ENCODE measurements at regions not wholly inside any gene's neighbourhood (a gene's known extent, or its start where the extent isn't known, plus 50 kb on each side); places are given as distances from the start of the nearest gene placed in this dataset.

GRCh38 chr1:81252471-81253151 lies 548.1 kb upstream of the ADGRL2 start (continued):
- no peak for TF ChIP-seq NRF1 (IDR thresholded peaks at IDR 0.05; ENCODE audit: low read depth, low read length)

All from H1 (cell line).